Activated CD4-positive, alpha-beta T cell treated with anti-CD3 and anti-CD28 coated beads for 36 hours (primary cell): ENCODE measurements at regions not wholly inside any gene's neighbourhood (a gene's known extent, or its start where the extent isn't known, plus 50 kb on each side); places are given as distances from the start of the nearest gene placed in this dataset.

Experiments used
- ATAC-seq: fragments of 200-7000 bp; cut with Tn5 transposase; one replicate; pipeline ENCODE4 v1.10.0; 2021; ENCODE audit warnings: mild to moderate bottlenecking, moderate library complexity
- CTCF ChIA-PET: fragments of 350-600 bp; sonication (Branson Sonifier 250); formaldehyde crosslinking; loops from one replicate; lab custom pipeline; 2021; ENCODE audit warnings: antibody characterized with exemption; lab: Charles Lee
- POLR2A ChIA-PET: fragments of 350-600 bp; sonication (Branson Sonifier 250); formaldehyde crosslinking; loops from one replicate; lab custom pipeline; 2021; ENCODE audit warnings: antibody characterized with exemption, inconsistent platforms; lab: Charles Lee
- DNase-seq: peaks from one replicate; pipeline ENCODE4 v3.0.0-alpha.2; 2020
- H3K27ac Mint-ChIP-seq: one replicate; pipeline ENCODE4 v1.8.0; 2021; ENCODE audit warnings: mixed read lengths
- H3K27me3 Mint-ChIP-seq: one replicate; pipeline ENCODE4 v1.8.0; 2021; ENCODE audit warnings: mixed read lengths
- H3K36me3 Mint-ChIP-seq: one replicate; pipeline ENCODE4 v1.8.0; 2021; ENCODE audit warnings: low read depth, mixed read lengths
- H3K4me1 Mint-ChIP-seq: one replicate; pipeline ENCODE4 v1.8.0; 2021; ENCODE audit warnings: mixed read lengths
- H3K4me3 Mint-ChIP-seq: one replicate; pipeline ENCODE4 v1.8.0; 2021; ENCODE audit warnings: mild to moderate bottlenecking, moderate library complexity, mixed read lengths
- H3K9me3 Mint-ChIP-seq: one replicate; pipeline ENCODE4 v1.8.0; 2021; ENCODE audit warnings: low read depth, mixed read lengths
- intact Hi-C, 2 experiments: fragments of 100-400 bp; cut with DNase I in 1 of 2; cut with micrococcal nuclease in 1 of 2; formaldehyde crosslinking; loops; one replicate each; pipeline versions ENCODE4 v1.14.2 to v1.15.1; 2022 to 2024; cut with DNase I, micrococcal nuclease

DNA sequence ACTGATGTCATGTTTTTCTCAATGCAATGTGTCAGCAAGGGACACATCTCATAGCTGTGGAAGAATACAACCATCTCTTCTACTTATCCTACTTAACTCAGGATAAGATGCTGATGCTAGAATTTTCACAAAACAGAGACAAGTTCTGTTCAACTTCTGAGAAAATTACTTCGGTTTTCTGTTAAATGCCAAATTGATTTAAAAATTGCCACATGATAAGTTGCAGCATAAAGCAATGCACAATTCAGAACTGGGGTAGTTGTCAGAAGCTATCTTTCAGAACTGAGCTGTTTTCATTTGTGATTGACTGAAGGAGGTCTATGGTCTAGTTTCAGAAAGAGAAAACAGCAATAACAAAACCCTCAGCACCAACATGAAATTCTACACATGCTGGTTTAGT, 954.8 kb upstream of the C9orf72 start:
- DNase-seq (no peak), ATAC-seq (no peak)
- H3K4me3 Mint-ChIP-seq = no peak overlapping the region
- no peaks in the 10 kb centered on the region for H3K36me3 Mint-ChIP-seq
- no peaks in the 10 kb centered on the region for H3K27me3 Mint-ChIP-seq
- CTCF ChIA-PET = no interaction called here
- H3K9me3 Mint-ChIP-seq = no peaks in the 10 kb centered on the region
- H3K27ac Mint-ChIP-seq = no peak overlapping the region
- POLR2A ChIA-PET = no interaction called here
- intact Hi-C loops = no loop called here
- H3K4me1 Mint-ChIP-seq = no peaks in the 10 kb centered on the region

DNA sequence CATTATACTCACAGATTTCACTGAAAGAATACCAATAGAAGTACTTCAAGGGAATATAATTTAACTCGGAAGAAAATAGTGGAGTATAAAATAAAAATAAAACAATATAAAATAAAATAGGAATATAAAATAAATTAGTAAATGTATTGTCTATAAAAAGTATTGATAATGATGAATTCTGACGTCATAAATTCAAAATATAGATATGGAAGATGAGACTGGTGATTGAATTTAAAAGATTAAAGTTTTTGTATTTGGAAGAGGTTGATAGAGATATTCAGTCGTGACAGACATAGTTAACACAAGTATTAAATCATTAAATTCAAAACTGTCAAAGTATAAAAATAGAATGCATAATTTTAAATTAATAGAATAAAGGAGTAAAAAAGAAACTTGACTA, 964.9 kb upstream of the C9orf72 start:
- ATAC-seq (no peak), DNase-seq (no peak)
- POLR2A ChIA-PET = no interaction called here
- Mint-ChIP-seq H3K27ac (no peak overlapping the region), H3K36me3 (no peaks in the 10 kb centered on the region), H3K9me3 (no peaks in the 10 kb centered on the region), H3K27me3 (no peaks in the 10 kb centered on the region), H3K4me3 (no peak overlapping the region), H3K4me1 (no peaks in the 10 kb centered on the region)
- CTCF ChIA-PET = interaction anchor here (0.8 kb wide), 1 partner anchor 244 kb away, joined by 3 read pairs; no protein-coding TSS in a partner anchor
- intact Hi-C loops = no loop called here

DNA sequence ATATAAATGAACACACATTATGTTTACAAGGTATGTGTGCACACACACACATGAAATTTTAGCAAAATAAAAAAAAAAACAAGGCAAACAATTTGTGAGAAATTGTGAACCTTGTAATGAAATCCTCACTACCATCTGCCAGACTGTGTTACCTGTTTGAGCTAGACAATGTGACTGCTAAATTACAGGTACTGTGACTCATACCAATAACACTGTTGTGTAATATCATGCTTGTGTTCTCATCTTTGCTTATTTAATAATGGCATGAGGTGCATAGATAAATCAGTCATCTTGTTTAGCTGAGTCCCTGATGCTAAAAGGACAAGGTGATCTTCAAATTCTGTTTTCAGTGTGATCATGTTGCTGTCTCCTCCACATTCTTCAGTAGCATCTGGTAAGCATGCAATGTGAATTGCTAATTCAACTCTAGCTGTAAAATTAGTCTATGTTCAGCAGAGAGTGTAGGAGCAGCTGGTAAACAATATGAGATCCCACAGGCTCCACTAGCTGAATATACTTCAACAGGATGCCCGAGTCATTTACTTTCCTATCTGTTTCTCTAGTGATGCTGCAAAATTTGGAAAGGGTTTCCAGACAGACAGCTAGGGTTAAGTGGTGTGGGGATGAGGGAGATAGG, 966.3 kb upstream of the C9orf72 start:
- ChIA-PET POLR2A (no interaction called here), CTCF (interaction anchor here (0.7 kb wide), 1 partner anchor 487 kb away, joined by 3 read pairs; no protein-coding TSS in a partner anchor)
- no peak for ATAC-seq
- Mint-ChIP-seq H3K36me3 (no peaks in the 10 kb centered on the region), H3K4me1 (no peaks in the 10 kb centered on the region), H3K27ac (no peak overlapping the region), H3K4me3 (no peak overlapping the region), H3K9me3 (no peaks in the 10 kb centered on the region), H3K27me3 (no peaks in the 10 kb centered on the region)
- intact Hi-C loops = no loop called here
- DNase-seq = no peak

DNA sequence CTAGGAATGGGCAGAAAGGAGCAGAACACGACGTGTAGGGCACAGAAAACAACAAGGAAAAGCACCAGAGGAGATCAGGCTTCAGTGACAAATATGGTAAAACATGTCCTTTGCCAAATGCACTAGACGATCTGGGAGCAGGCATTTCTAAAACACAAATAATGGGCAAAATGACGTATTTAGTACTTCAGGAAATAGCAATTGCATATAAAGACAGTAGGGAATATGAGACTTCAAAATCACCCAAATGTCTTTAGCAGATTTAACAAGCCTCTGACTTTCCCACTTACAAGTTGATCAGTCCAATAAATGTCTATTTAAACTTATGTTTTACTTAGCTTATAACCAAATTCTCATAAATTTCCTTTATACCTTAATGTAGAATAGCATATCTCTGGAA, 969.6 kb upstream of the C9orf72 start:
- H3K9me3 Mint-ChIP-seq = no peaks in the 10 kb centered on the region
- H3K27ac Mint-ChIP-seq = no peak overlapping the region
- H3K4me1 Mint-ChIP-seq = no peaks in the 10 kb centered on the region
- intact Hi-C loops = no loop called here
- no peak for ATAC-seq
- ChIA-PET CTCF (no interaction called here), POLR2A (no interaction called here)
- H3K4me3 Mint-ChIP-seq = no peak overlapping the region
- DNase-seq = no peak
- no peaks in the 10 kb centered on the region for H3K27me3 Mint-ChIP-seq
- no peaks in the 10 kb centered on the region for H3K36me3 Mint-ChIP-seq

DNA sequence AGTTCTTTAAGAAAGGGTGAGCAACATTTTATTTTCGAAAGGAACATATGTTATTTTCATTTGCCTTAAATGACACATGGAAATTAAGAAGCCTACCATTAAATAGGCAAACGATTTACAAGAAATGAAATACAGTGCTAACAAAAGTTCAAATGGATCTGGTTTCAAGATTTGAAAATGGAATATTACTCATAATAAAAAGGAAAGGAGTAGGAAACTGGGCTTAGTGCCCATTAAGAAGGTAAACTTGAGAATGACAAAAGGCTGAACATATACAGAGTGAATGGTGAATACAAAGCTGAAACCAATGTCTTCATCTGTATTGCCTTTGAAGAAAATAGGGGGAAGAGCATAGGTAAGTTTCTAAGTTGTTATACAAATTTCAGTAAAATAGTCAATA, 974.2 kb upstream of the C9orf72 start:
- Mint-ChIP-seq H3K4me3 (no peak overlapping the region), H3K27me3 (no peaks in the 10 kb centered on the region), H3K9me3 (peaks cover 13% of the 10 kb centered on the region), H3K27ac (no peak overlapping the region), H3K4me1 (no peaks in the 10 kb centered on the region), H3K36me3 (no peaks in the 10 kb centered on the region)
- intact Hi-C loops = no loop called here
- ChIA-PET CTCF (no interaction called here), POLR2A (no interaction called here)
- DNase-seq = no peak
- ATAC-seq = no peak

DNA sequence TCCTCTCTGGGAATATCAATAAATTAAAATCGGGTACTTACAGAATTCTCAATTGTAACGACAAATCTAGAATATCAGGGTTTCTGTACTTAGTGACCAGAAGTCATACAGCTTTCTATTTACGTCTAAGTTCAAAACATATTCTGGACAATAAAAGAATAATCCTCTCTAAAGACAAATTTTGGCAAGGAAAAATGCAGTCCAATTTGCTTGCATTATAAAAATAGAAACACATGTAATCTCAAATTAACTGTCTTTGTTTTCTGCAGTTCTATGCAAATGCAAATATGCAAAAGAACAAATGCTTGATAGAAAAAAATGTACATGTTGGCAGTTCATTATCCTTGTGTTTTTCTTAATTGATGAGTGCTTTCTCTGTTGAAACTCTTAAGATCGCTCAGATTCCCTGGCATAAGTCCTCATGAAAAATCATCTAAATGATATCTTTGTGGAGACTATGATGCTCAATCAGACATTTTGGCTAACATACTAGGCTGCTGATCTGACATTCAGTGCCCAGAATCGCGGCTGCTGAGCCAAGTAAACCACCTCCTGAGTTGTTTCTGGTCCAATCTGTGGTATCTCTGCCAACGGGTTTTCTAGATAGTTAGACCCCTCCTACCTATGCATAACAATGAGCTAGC, 990.1 kb upstream of the C9orf72 start:
- ChIA-PET POLR2A (no interaction called here), CTCF (no interaction called here)
- Mint-ChIP-seq H3K27me3 (no peaks in the 10 kb centered on the region), H3K36me3 (no peaks in the 10 kb centered on the region), H3K27ac (no peak overlapping the region), H3K9me3 (peaks cover 4% of the 10 kb centered on the region), H3K4me1 (no peaks in the 10 kb centered on the region), H3K4me3 (no peak overlapping the region)
- ATAC-seq (no peak), DNase-seq (no peak)
- intact Hi-C loops = no loop called here

DNA sequence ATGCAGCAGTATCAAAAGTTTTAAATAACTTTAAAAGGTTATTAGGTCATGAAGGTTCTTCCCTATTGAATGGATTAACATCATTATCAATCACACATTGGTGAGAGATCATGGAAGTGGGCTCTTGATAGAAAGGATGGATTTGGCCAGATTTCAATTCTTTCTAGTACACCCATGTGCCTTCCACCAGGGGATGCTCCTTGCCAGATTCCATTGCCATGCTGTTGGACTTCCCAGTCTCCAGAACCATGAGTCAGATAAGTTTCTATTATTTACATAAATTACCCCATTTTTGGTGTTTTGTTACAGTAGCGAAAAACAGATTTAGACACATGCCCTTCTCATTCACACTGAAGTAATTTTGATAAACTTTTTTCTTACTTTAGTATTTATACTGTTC, 1010.6 kb upstream of the C9orf72 start:
- no peak overlapping the region for H3K27ac Mint-ChIP-seq
- CTCF ChIA-PET = no interaction called here
- no peaks in the 10 kb centered on the region for H3K36me3 Mint-ChIP-seq
- no peak for ATAC-seq
- intact Hi-C loops = no loop called here
- H3K4me3 Mint-ChIP-seq = no peak overlapping the region
- POLR2A ChIA-PET = no interaction called here
- DNase-seq = no peak
- H3K27me3 Mint-ChIP-seq = no peaks in the 10 kb centered on the region
- no peaks in the 10 kb centered on the region for H3K4me1 Mint-ChIP-seq
- peaks cover 6% of the 10 kb centered on the region for H3K9me3 Mint-ChIP-seq

DNA sequence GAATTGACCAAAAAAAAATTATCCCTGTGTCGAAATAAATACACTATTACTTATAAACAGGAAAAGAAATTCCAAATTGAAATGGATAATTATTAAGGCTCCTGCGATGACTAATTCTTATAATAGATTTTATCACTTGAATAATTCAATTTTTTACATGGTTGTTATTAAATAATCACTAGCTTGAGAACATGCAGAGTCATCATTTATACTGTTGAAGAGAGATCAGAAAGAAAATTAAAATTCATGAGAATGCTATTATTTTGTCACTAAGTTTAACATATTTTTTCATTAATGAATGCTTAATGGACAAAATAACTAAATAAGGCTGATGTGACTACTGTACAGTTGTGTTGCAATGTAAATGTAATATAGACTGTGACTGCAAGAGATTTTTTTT, 1011.3 kb upstream of the C9orf72 start:
- CTCF ChIA-PET = no interaction called here
- intact Hi-C loops = no loop called here
- ATAC-seq (no peak), DNase-seq (no peak)
- POLR2A ChIA-PET = no interaction called here
- no peaks in the 10 kb centered on the region for H3K36me3 Mint-ChIP-seq
- H3K27ac Mint-ChIP-seq = no peak overlapping the region
- H3K27me3 Mint-ChIP-seq = no peaks in the 10 kb centered on the region
- H3K4me1 Mint-ChIP-seq = no peaks in the 10 kb centered on the region
- H3K4me3 Mint-ChIP-seq = no peak overlapping the region
- H3K9me3 Mint-ChIP-seq = peaks cover 7% of the 10 kb centered on the region

DNA sequence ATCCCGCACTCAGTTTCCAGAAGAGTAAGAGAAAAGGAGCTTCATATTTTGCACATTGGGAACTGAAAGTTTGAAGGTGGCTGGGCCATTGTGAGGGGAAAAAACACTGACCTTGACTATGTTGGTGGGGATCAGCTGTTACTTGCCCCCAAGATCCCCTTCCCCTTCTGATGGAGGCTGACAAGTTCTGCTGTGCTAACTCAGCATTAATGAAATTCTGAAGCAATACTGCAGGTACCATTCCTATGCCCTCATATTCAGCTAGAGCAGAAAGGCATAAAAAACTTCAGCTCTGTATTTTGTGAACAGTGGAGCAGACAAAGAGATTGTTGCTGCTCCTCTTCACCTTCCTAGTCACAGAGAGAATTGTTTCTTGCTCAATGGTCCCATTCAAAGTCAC, 1013.8 kb upstream of the C9orf72 start:
- no peak for ATAC-seq
- Mint-ChIP-seq H3K9me3 (peaks cover 9% of the 10 kb centered on the region), H3K27me3 (no peaks in the 10 kb centered on the region), H3K4me1 (no peaks in the 10 kb centered on the region), H3K36me3 (no peaks in the 10 kb centered on the region), H3K4me3 (no peak overlapping the region), H3K27ac (no peak overlapping the region)
- CTCF ChIA-PET = interaction anchor here (0.7 kb wide), 1 partner anchor 489 kb away, joined by 3 read pairs; no protein-coding TSS in a partner anchor
- intact Hi-C loops = no loop called here
- POLR2A ChIA-PET = no interaction called here
- no peak for DNase-seq

DNA sequence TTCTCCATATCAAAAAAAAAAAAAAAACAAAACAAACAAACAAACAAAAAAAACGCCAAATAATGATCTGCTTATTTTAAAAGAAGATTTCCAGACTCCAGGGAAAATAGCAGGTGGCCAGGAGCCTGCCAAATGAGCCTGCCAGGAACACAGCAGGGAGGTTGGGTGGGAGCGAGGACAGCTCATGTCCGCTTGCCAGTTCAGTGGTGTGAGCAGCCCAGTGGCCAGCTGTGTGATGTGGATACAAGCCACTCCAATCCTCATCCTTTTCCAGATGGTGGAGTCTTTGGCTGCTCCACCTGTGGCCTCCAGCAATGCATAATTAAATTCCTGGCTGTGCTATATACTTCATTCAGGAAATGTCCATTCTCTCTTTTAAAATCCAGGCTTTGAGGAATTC, 1025.1 kb upstream of the C9orf72 start:
- ATAC-seq (no peak), DNase-seq (no peak)
- POLR2A ChIA-PET = no interaction called here
- CTCF ChIA-PET = no interaction called here
- Mint-ChIP-seq H3K4me3 (no peak overlapping the region), H3K36me3 (no peaks in the 10 kb centered on the region), H3K27me3 (no peaks in the 10 kb centered on the region), H3K9me3 (peaks cover 3% of the 10 kb centered on the region), H3K4me1 (no peaks in the 10 kb centered on the region), H3K27ac (no peak overlapping the region)
- intact Hi-C loops = no loop called here

DNA sequence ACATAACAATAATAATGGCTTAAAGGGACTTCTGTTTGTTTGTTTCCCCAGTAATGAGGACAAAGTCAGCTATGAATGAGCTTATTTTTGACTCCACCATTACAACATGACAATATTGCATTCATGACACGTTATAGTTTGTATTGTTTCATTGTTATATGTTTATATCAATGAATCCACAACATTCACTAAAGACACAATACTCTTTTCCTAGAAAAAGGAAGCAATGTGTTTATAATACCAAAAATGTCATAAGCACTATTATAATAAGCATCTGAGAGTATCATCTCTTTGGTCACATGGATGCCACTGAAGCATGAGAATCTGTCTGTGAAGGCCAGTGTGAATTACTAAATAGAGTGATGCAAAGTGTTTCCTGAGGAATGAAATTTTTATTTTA, 1026.9 kb upstream of the C9orf72 start:
- Mint-ChIP-seq H3K4me3 (no peak overlapping the region), H3K4me1 (no peaks in the 10 kb centered on the region), H3K36me3 (no peaks in the 10 kb centered on the region), H3K27me3 (no peaks in the 10 kb centered on the region), H3K9me3 (peaks cover 3% of the 10 kb centered on the region), H3K27ac (no peak overlapping the region)
- ATAC-seq (no peak), DNase-seq (no peak)
- POLR2A ChIA-PET = no interaction called here
- CTCF ChIA-PET = no interaction called here
- intact Hi-C loops = no loop called here

DNA sequence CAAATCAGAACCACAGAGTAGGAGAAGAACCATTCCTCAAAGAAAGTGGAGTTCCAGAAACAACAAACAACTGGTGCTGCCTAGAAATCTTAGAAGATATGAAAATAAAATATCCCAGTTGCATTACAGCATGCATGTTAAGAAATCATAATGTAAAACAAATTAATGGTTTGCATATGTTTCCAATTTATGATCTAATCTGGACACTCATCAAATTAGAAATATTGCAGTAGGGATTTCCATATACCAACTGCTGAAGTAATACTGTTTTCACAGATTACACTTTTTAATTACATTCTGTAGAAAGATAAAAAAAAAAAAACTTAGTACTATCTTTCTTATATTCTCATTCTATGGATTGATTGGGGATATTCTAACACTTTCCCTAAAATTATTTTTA, 1034.6 kb upstream of the C9orf72 start:
- Mint-ChIP-seq H3K27ac (no peak overlapping the region), H3K9me3 (no peaks in the 10 kb centered on the region), H3K4me3 (no peak overlapping the region), H3K27me3 (no peaks in the 10 kb centered on the region), H3K36me3 (no peaks in the 10 kb centered on the region), H3K4me1 (no peaks in the 10 kb centered on the region)
- ATAC-seq (no peak), DNase-seq (no peak)
- POLR2A ChIA-PET = interaction anchor here (0.6 kb wide), 1 partner anchor 11 kb away, joined by 3 read pairs; no protein-coding TSS in a partner anchor
- CTCF ChIA-PET = no interaction called here
- intact Hi-C loops = no loop called here
